GM12865 (cell line): ENCODE measurements at regions not wholly inside any gene's neighbourhood (a gene's known extent, or its start where the extent isn't known, plus 50 kb on each side); places are given as distances from the start of the nearest gene placed in this dataset.
A peak's percentile ranks its signal among the peaks of the same experiment; 100 is the strongest.

Experiments
- DNase-seq: peaks from one replicate; pipeline ENCODE4 v3.0.0; 2010; ENCODE audit warnings: low read depth
- H3K4me3 ChIP-seq: 2 replicates; pipeline ENCODE4 v1.5.1; 2011; ENCODE audit warnings: mild to moderate bottlenecking, low read depth, low read length, control low read depth
- CTCF ChIP-seq: IDR thresholded peaks from 2 replicates; pipeline ENCODE4 v1.5.1; 2011; ENCODE audit warnings: low read length, control low read depth, low read depth, inconsistent platforms; ENCODE audit not compliant: insufficient read depth; ENCODE audit errors: missing control alignments

- TF ChIP-seq CTCF: no peak
- no peak for DNase-seq
- no peak overlapping the region for H3K4me3 ChIP-seq
Measured at GRCh38 chr2:151097128-151097527, 164.5 kb downstream of the RBM43 start.

GRCh38 chr2:151096235-151096634, 165.4 kb downstream of the RBM43 start:
- DNase-seq: no peak
- no peak for TF ChIP-seq CTCF
- H3K4me3 ChIP-seq: no peak overlapping the region

GRCh38 chr2:151095463-151095862, 166.2 kb downstream of the RBM43 start:
- DNase-seq: peak; percentile 15
- TF ChIP-seq CTCF: no peak
- H3K4me3 ChIP-seq: no peak overlapping the region

DNA sequence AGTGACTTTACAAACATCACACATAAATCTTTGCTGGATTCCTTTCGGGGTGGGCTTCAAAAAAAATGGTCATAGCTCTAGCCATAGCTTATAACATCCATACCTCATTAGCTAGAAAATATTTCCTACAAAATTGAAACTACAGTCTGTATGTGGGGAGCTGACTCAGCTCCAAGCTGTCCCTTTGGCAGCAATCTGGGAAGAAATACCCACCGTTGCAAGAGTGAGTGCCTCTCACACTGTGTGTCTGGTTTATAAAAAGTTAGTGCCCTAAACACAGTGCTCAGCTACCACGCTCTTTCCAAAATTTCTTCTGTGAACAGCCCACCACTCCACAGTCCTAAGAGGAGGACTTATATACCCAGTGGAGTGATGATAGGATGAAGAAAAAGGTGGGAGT, 170.1 kb downstream of the RBM43 start:
- no peak for DNase-seq
- no peak overlapping the region for H3K4me3 ChIP-seq
- no peak for TF ChIP-seq CTCF

DNA sequence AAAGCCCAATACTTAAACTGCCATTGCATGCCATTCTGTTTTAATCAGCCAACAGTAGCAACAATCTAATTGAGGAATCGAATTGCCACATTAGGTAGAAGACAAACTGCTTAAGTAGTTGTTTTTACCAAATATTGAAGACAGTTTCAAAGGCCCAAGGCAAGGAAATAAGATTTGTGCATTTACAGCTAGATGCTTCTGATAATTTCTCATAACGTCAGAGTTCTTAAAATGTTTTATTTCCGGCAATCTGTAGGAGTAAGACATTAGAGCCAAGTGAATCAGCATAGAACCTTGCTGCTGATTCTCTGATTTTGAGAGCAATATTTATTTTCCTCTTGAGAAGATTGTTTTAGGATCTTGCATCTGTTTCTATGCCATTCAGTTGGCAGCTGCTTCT, 174.3 kb downstream of the RBM43 start:
- H3K4me3 ChIP-seq: no peak overlapping the region
- DNase-seq: no peak
- TF ChIP-seq CTCF: no peak

GRCh38 chr2:151085181-151085611, 176.5 kb downstream of the RBM43 start:
- TF ChIP-seq CTCF: no peak
- no peak overlapping the region for H3K4me3 ChIP-seq
- DNase-seq: no peak
